Neuronal stem cell (in vitro differentiated cells): ENCODE measurements at regions not wholly inside any gene's neighbourhood (a gene's known extent, or its start where the extent isn't known, plus 50 kb on each side); places are given as distances from the start of the nearest gene placed in this dataset.

Experiments
- DNase-seq: peaks from one replicate; pipeline ENCODE4 v3.0.0-alpha.2; 2013; ENCODE audit warnings: low spot score
- H2AFZ ChIP-seq: one replicate; pipeline ENCODE4 v1.6.1; 2013; ENCODE audit warnings: mild to moderate bottlenecking, low read length, inconsistent platforms
- H2AK5ac ChIP-seq: 2 replicates; pipeline ENCODE4 v1.6.1; 2013; ENCODE audit warnings: low read depth, mild to moderate bottlenecking, inconsistent platforms, low read length, moderate library complexity, mixed read lengths
- H2BK120ac ChIP-seq: 2 replicates; pipeline ENCODE4 v1.6.1; 2013; ENCODE audit warnings: low read depth, mild to moderate bottlenecking, inconsistent platforms, low read length, moderate library complexity, mixed read lengths
- H2BK12ac ChIP-seq: one replicate; pipeline ENCODE4 v1.6.1; 2013; ENCODE audit warnings: low read length, inconsistent platforms
- H2BK15ac ChIP-seq: 2 replicates; pipeline ENCODE4 v1.6.1; 2013; ENCODE audit warnings: mild to moderate bottlenecking, low read length, inconsistent platforms, mixed read lengths
- H2BK5ac ChIP-seq: one replicate; pipeline ENCODE4 v1.6.1; 2013; ENCODE audit warnings: inconsistent platforms, mild to moderate bottlenecking, low read length, moderate library complexity
- H3K14ac ChIP-seq: one replicate; pipeline ENCODE4 v1.6.1; 2013; ENCODE audit warnings: low read length, inconsistent platforms
- H3K18ac ChIP-seq: 2 replicates; pipeline ENCODE4 v1.6.1; 2013; ENCODE audit warnings: low read length, inconsistent platforms
- H3K23ac ChIP-seq: 2 replicates; pipeline ENCODE4 v1.6.1; 2013; ENCODE audit warnings: low read depth, mild to moderate bottlenecking, mixed read lengths, low read length, inconsistent platforms; ENCODE audit not compliant: poor library complexity
- H3K27ac ChIP-seq: replicated peaks from 3 replicates; pipeline ENCODE4 v1.5.1; 2013; ENCODE audit warnings: low read length, inconsistent platforms
- H3K27me3 ChIP-seq, 3 experiments: 2 replicates each; pipeline ENCODE4 v1.6.1; 2013; ENCODE audit warnings: low read length in 3 of 3, mild to moderate bottlenecking in 2 of 3, inconsistent platforms in 1 of 3, low read depth in 1 of 3, mixed read lengths in 1 of 3, moderate library complexity in 1 of 3; ENCODE audit not compliant: control insufficient read depth in 3 of 3, insufficient read depth in 3 of 3
- H3K36me3 ChIP-seq, 2 donors: replicated peaks in 1 of 2; 2 replicates each; pipeline ENCODE4 v1.6.1; 2013; ENCODE audit warnings: low read length in 2 of 2; ENCODE audit not compliant: control insufficient read depth in 2 of 2, insufficient read depth in 2 of 2
- H3K4ac ChIP-seq: 2 replicates; pipeline ENCODE4 v1.6.1; 2013; ENCODE audit warnings: inconsistent platforms, mild to moderate bottlenecking, low read length, moderate library complexity
- H3K4me1 ChIP-seq, 2 donors: 1 replicate in 1 of 2; 2 replicates in 1 of 2; pipeline ENCODE4 v1.6.1; 2013; ENCODE audit warnings: low read length in 2 of 2, low read depth in 1 of 2; ENCODE audit not compliant: control insufficient read depth in 2 of 2, insufficient read depth in 1 of 2
- H3K4me2 ChIP-seq: one replicate; pipeline ENCODE4 v1.6.1; 2013; ENCODE audit warnings: mild to moderate bottlenecking, low read length, inconsistent platforms; ENCODE audit not compliant: insufficient read depth, poor library complexity, severe bottlenecking
- H3K4me3 ChIP-seq, 2 donors: 2 replicates each; pipeline ENCODE4 v1.5.1; 2013; ENCODE audit warnings: low read length in 2 of 2, mild to moderate bottlenecking in 2 of 2, inconsistent platforms in 1 of 2, moderate library complexity in 1 of 2
- H3K79me1 ChIP-seq: one replicate; pipeline ENCODE4 v1.6.1; 2013; ENCODE audit warnings: low read depth, mild to moderate bottlenecking, inconsistent platforms, low read length, moderate library complexity
- H3K9ac ChIP-seq: one replicate; pipeline ENCODE4 v1.6.1; 2013; ENCODE audit warnings: mild to moderate bottlenecking, low read depth, low read length, inconsistent platforms; ENCODE audit not compliant: poor library complexity
- H3K9me3 ChIP-seq, 2 donors: replicated peaks in 1 of 2; 2 replicates each; pipeline versions ENCODE3 to v1.6.1; 2013; ENCODE audit warnings: low read length in 2 of 2, mild to moderate bottlenecking in 2 of 2, inconsistent platforms in 1 of 2, low read depth in 1 of 2, mixed read lengths in 1 of 2, moderate library complexity in 1 of 2; ENCODE audit not compliant: control insufficient read depth in 2 of 2, insufficient read depth in 1 of 2
- H4K8ac ChIP-seq: one replicate; pipeline ENCODE4 v1.6.1; 2013; ENCODE audit warnings: low read depth, mild to moderate bottlenecking, inconsistent platforms, low read length, moderate library complexity
- H4K91ac ChIP-seq: one replicate; pipeline ENCODE4 v1.6.1; 2013; ENCODE audit warnings: low read length, low read depth, mild to moderate bottlenecking, inconsistent platforms; ENCODE audit not compliant: poor library complexity
- WGBS, 2 donors: extraction: QIAGEN DNeasy Blood & Tissue Kit; methylation state at CpG; one replicate each; pipeline ENCODE4 v1.1.7; 2013; ENCODE audit warnings: missing lambda C conversion rate in 2 of 2, mixed read lengths in 1 of 2; ENCODE audit not compliant: insufficient read length in 2 of 2, insufficient replicate concordance in 1 of 2; ENCODE audit errors: extremely low coverage in 2 of 2; 5-methylcytosine and 5-hydroxymethylcytosine counted together

DNA sequence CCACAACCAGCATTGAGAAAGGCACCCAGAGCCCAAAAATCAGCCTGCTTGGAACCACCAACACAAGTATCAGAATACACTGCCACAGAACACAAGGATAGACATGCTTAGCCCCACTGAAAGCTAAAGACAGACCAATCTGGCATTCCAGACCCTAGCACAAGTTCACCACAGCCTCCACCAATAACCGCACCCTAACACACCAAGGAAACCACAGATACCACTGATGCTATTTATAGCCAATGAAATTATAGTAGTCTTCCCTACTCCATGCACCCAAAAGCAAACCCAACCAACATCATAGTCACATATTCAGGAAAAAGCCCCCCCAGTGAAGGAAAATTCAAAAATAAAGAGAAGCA lies 83.9 kb upstream of the STT3B start:
- Histone ChIP-seq H4K91ac (no peak overlapping the region), H3K4me3 (no peak overlapping the region), H3K9ac (no peak overlapping the region), H2BK15ac (no peak overlapping the region), H3K4me2 (no peak overlapping the region), H4K8ac (no peak overlapping the region), H3K18ac (no peak overlapping the region), H2AK5ac (no peak overlapping the region), H2BK120ac (no peak overlapping the region), H3K4me1 (peaks cover 0 to 2% of the 10 kb centered on the region in 2 donors), H3K9me3 (peaks cover 0 to 3% of the 10 kb centered on the region in 2 donors), H3K27me3 (no peaks in the 10 kb centered on the region), H3K4ac (no peak overlapping the region), H2BK12ac (no peak overlapping the region), H3K23ac (no peak overlapping the region), H2BK5ac (no peak overlapping the region), H3K14ac (no peak overlapping the region), H2AFZ (no peak overlapping the region), H3K36me3 (no peaks in the 10 kb centered on the region), H3K79me1 (no peaks in the 10 kb centered on the region), H3K27ac (no peak overlapping the region)
- WGBS, 2 donors, result no CpG with 5 or more reads among the region's 1 CpG
- DNase-seq, result no peak

- no CpG with 5 or more reads among the region's 1 CpG for WGBS, 2 donors
- Histone ChIP-seq H3K36me3 (no peaks in the 10 kb centered on the region), H3K79me1 (no peaks in the 10 kb centered on the region)
These were observed 83.4 kb upstream of the STT3B start for GRCh38 chr3:31449318-31449717.

GRCh38 chr3:31450345-31450744 lies 82.4 kb upstream of the STT3B start:
- Histone ChIP-seq H2BK15ac (no peak overlapping the region), H3K9me3 (peaks cover 0 to 3% of the 10 kb centered on the region in 2 donors), H3K4me3 (no peak overlapping the region), H3K14ac (no peak overlapping the region), H3K27ac (no peak overlapping the region), H3K27me3 (no peaks in the 10 kb centered on the region), H3K9ac (no peak overlapping the region), H3K18ac (no peak overlapping the region), H3K23ac (no peak overlapping the region), H4K91ac (no peak overlapping the region), H3K36me3 (no peaks in the 10 kb centered on the region), H4K8ac (no peak overlapping the region), H2BK5ac (no peak overlapping the region), H3K4me2 (no peak overlapping the region), H2AK5ac (no peak overlapping the region), H2BK12ac (no peak overlapping the region), H3K4me1 (no peaks in the 10 kb centered on the region), H2BK120ac (no peak overlapping the region), H3K79me1 (no peaks in the 10 kb centered on the region), H2AFZ (no peak overlapping the region), H3K4ac (no peak overlapping the region)
- no peak for DNase-seq

More at GRCh38 chr3:31449318-31449717, 83.4 kb upstream of the STT3B start:
- Histone ChIP-seq H3K14ac (no peak overlapping the region), H2BK15ac (no peak overlapping the region), H3K18ac (no peak overlapping the region), H2BK120ac (no peak overlapping the region), H3K27me3 (no peaks in the 10 kb centered on the region), H2AFZ (no peak overlapping the region), H3K4me3 (no peak overlapping the region), H2BK5ac (no peak overlapping the region), H3K4ac (no peak overlapping the region), H3K4me1 (peaks cover 0 to 2% of the 10 kb centered on the region in 2 donors), H3K4me2 (no peak overlapping the region), H4K8ac (no peak overlapping the region), H3K27ac (no peak overlapping the region), H4K91ac (no peak overlapping the region), H3K9me3 (peaks cover 0 to 3% of the 10 kb centered on the region in 2 donors), H3K9ac (no peak overlapping the region), H2BK12ac (no peak overlapping the region), H3K23ac (no peak overlapping the region), H2AK5ac (no peak overlapping the region)
- DNase-seq, result no peak

GRCh38 chr3:31452495-31453106 lies 80.1 kb upstream of the STT3B start:
- Histone ChIP-seq H2BK12ac (no peak overlapping the region), H2AFZ (no peak overlapping the region), H3K23ac (no peak overlapping the region), H3K18ac (no peak overlapping the region), H3K27ac (no peak overlapping the region), H2AK5ac (no peak overlapping the region), H3K4me3 (no peak overlapping the region), H3K4me1 (no peaks in the 10 kb centered on the region), H2BK120ac (no peak overlapping the region), H2BK15ac (no peak overlapping the region), H4K8ac (no peak overlapping the region), H3K27me3 (no peaks in the 10 kb centered on the region), H3K14ac (no peak overlapping the region), H3K4me2 (no peak overlapping the region), H3K9ac (no peak overlapping the region), H3K4ac (no peak overlapping the region), H3K79me1 (no peaks in the 10 kb centered on the region), H3K9me3 (peaks cover 0 to 3% of the 10 kb centered on the region in 2 donors), H2BK5ac (no peak overlapping the region), H3K36me3 (no peaks in the 10 kb centered on the region), H4K91ac (no peak overlapping the region)
- no peak for DNase-seq
- no CpG with 5 or more reads among the region's 24 CpGs for WGBS, 2 donors
